HG02981 (cell line): ENCODE measurements at regions not wholly inside any gene's neighbourhood (a gene's known extent, or its start where the extent isn't known, plus 50 kb on each side); places are given as distances from the start of the nearest gene placed in this dataset.

ENCODE experiments used
- ATAC-seq: cut with Tn5 transposase; IDR thresholded peaks from one replicate; pipeline ENCODE4 v1.9.1; 2021; ENCODE audit warnings: mild to moderate bottlenecking, moderate library complexity; ENCODE audit not compliant: unreplicated experiment

- ATAC-seq = peak; percentile 37
Measured at GRCh38 chrX:134718105-134718965, 60.1 kb upstream of the PLAC1 start.

GRCh38 chrX:134717698-134718097 is 59.4 kb upstream of the PLAC1 start:
- ATAC-seq = no peak

- ATAC-seq = no peak
Measured at GRCh38 chrX:134716620-134717012, 58.3 kb upstream of the PLAC1 start.

GRCh38 chrX:134715930-134716619 is 57.8 kb upstream of the PLAC1 start:
- no peak for ATAC-seq

GRCh38 chrX:134714633-134715110 is 56.4 kb upstream of the PLAC1 start:
- no peak for ATAC-seq

GRCh38 chrX:134713618-134714107 is 55.4 kb upstream of the PLAC1 start:
- ATAC-seq = no peak

- no peak for ATAC-seq
Measured at GRCh38 chrX:134712272-134712671, 54.0 kb upstream of the PLAC1 start.

- no peak for ATAC-seq
Measured at GRCh38 chrX:134711135-134711921, 53.1 kb upstream of the PLAC1 start.
